Neural progenitor cell (in vitro differentiated cells): ENCODE measurements at regions not wholly inside any gene's neighbourhood (a gene's known extent, or its start where the extent isn't known, plus 50 kb on each side); places are given as distances from the start of the nearest gene placed in this dataset.

Experiments
- CTCF ChIP-seq: fragments of 200-600 bp; sonication (generic); IDR thresholded peaks from 2 replicates; pipeline ENCODE4 v1.5.1; 2017; ENCODE audit warnings: antibody characterized with exemption, mild to moderate bottlenecking
- EZH2 ChIP-seq: fragments of 200-600 bp; sonication (generic); IDR thresholded peaks from 2 replicates; pipeline ENCODE4 v1.6.1; 2017; ENCODE audit warnings: antibody characterized with exemption, mild to moderate bottlenecking, moderate library complexity
- EZH2phosphoT487 ChIP-seq: fragments of 200-600 bp; sonication (generic); IDR thresholded peaks from 2 replicates; pipeline ENCODE4 v1.6.1; 2017; ENCODE audit warnings: antibody characterized with exemption

DNA sequence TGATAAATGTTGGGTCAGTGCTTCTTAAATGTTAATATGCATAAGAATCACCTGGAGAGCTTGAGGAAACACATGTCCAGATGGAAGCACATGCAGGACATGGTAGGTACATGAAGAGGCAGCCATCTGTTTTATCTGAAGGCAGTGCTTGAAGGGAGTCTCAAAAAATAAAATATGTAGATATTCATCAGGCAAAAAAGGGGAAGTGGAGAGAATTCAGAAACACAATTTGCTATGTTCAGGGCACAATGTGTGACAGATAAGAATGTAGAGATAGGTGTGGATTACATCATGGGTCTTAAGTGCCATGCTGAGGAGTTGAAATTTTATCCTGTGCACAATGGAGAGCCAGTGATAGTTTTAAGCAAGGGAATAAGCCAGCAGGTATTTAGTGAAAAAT lies 59.6 kb upstream of the CASK start:
- TF ChIP-seq CTCF (no peak), EZH2phosphoT487 (no peak), EZH2 (no peak)
